SK-N-SH (cell line): ENCODE measurements at regions not wholly inside any gene's neighbourhood (a gene's known extent, or its start where the extent isn't known, plus 50 kb on each side); places are given as distances from the start of the nearest gene placed in this dataset.

ENCODE experiments used
- CTCF ChIP-seq: fragments of 200-600 bp; sonication (generic); IDR thresholded peaks from 2 replicates; pipeline ENCODE4 v1.6.1; 2017; ENCODE audit warnings: antibody characterized with exemption, mild to moderate bottlenecking, moderate library complexity
- EP300 ChIP-seq, 2 experiments: IDR thresholded peaks; 2 replicates each; pipeline versions ENCODE4 v1.4.0 to v1.6.1; 2012; ENCODE audit warnings: borderline replicate concordance in 1 of 2, low read depth in 1 of 2, low read length in 1 of 2
- JUND ChIP-seq: IDR thresholded peaks from 2 replicates; pipeline ENCODE4 v1.4.0; 2012
- SIN3A ChIP-seq: IDR thresholded peaks from 2 replicates; pipeline ENCODE4 v1.6.1; 2012; ENCODE audit warnings: low read depth, mild to moderate bottlenecking, low read length, moderate library complexity, borderline replicate concordance
- TCF12 ChIP-seq: IDR thresholded peaks from 2 replicates; pipeline ENCODE4 v1.4.0; 2012

- no peak for TF ChIP-seq CTCF
- no peak for TF ChIP-seq EP300 (IDR thresholded peaks at IDR 0.05; ENCODE audit: borderline replicate concordance in 1 of 2, low read depth in 1 of 2, low read length in 1 of 2)
- TF ChIP-seq SIN3A, result no peak
- TF ChIP-seq JUND, result no peak
- TF ChIP-seq TCF12, result no peak
Observed at GRCh38 chr21:17911628-17912027, 92.5 kb upstream of the C21orf91 start.
